Right lobe of liver (tissue), 6 donors: ENCODE measurements at regions not wholly inside any gene's neighbourhood (a gene's known extent, or its start where the extent isn't known, plus 50 kb on each side); places are given as distances from the start of the nearest gene placed in this dataset.

Source experiments
- ATAC-seq, 4 donors: fragments of 200-7000 bp; cut with Tn5 transposase; one replicate each; pipeline ENCODE4 v1.9.1; 2020; ENCODE audit warnings: mild to moderate bottlenecking in 4 of 4, moderate library complexity in 4 of 4
- DNase-seq, 3 donors: peaks; one replicate each; pipeline ENCODE4 v3.0.0-alpha.2; 2020
- H3K27ac ChIP-seq, 3 donors: fragments of 200-600 bp; one replicate each; pipeline ENCODE4 v1.8.0; 2022
- H3K27me3 ChIP-seq, 2 donors: fragments of 200-600 bp; one replicate each; pipeline ENCODE4 v1.8.0; 2022
- H3K36me3 ChIP-seq, 4 donors: fragments of 200-600 bp; sonication (generic) in 1 of 4; one replicate each; pipeline versions ENCODE4 v1.5.1 to v1.8.0; 2017 to 2022; ENCODE audit warnings: control low read depth in 1 of 4
- H3K4me1 ChIP-seq, 4 donors: fragments of 200-600 bp; sonication (generic) in 1 of 4; one replicate each; pipeline versions ENCODE4 v1.5.1 to v1.8.0; 2017 to 2022; ENCODE audit warnings: control low read depth in 1 of 4
- H3K4me3 ChIP-seq, 3 donors: fragments of 200-600 bp; one replicate each; pipeline ENCODE4 v1.8.0; 2022
- H3K9me3 ChIP-seq, 4 donors: fragments of 200-600 bp; sonication (generic) in 1 of 4; one replicate each; pipeline versions ENCODE4 v1.5.1 to v1.8.0; 2017 to 2022; ENCODE audit warnings: control low read depth in 1 of 4
- CTCF ChIP-seq, 4 donors: fragments of 200-600 bp in 3 of 4; fragments of 450-650 bp in 1 of 4; IDR thresholded peaks; one replicate each; pipeline versions ENCODE4 v1.5.1 to v1.8.0; 2016 to 2022; ENCODE audit warnings: antibody characterized with exemption in 4 of 4, mild to moderate bottlenecking in 2 of 4
- POLR2A ChIP-seq: fragments of 450-650 bp; IDR thresholded peaks from one replicate; pipeline ENCODE4 v1.6.1; 2017; ENCODE audit warnings: antibody characterized with exemption, mild to moderate bottlenecking
- WGBS: methylation state at CpG from one replicate; pipeline ENCODE4 v1.1.6; 2018; ENCODE audit warnings: low coverage, low lambda C conversion rate; ENCODE audit not compliant: insufficient coverage; ENCODE audit errors: missing lambda C conversion rate; 5-methylcytosine and 5-hydroxymethylcytosine counted together
- intact Hi-C, 2 donors: fragments of 100-400 bp; cut with DNase I; formaldehyde crosslinking; loops; one replicate each; pipeline versions ENCODE4 v1.11.2 to v1.14.1; 2022
- donor health status: DM: no; HTN: yes; CAD: no.
- donor health status: DM: no; HTN: no; CAD: no.
- donor health status: DM: no; HTN: no; CAD: no.
- donor health status: DM: no; HTN: yes; CAD: no.
- donor health status: DM: no; HTN: yes; CAD: no.

DNA sequence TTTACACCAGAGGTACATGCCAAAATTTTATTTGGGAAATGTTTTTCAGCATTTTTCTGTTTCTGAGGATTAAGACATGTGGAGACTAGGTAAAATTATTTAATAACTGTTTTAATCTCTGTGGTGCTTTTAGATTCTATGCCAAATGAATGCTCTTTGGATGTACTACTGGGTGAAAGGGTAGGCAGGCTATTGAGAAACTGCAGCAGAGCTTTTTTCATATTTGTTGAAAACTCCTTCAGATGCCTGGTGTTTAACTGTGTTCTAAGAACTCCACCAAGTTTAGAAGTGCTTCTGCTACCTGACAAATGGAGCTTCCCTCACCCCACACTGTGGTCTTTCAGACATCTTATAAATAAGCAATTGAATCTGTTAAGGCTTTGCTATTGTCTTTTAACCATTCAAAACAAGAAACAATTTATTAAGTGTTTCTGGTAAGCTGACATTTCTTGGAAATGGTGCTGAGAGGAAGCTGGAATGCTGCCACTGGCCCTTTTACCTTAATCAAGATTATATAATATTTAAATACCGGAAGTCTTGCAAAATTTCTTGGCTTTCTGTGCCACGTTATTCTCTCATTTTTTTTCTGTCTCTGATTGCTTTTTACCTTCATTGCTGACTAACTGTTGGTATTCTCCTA, 51.2 kb upstream of the CYSLTR1 start:
- Histone ChIP-seq H3K27ac (no peak overlapping the region), H3K9me3 (no peaks in the 10 kb centered on the region), H3K4me1 (no peaks in the 10 kb centered on the region), H3K27me3 (peaks cover 0 to 4% of the 10 kb centered on the region in 2 donors), H3K36me3 (no peaks in the 10 kb centered on the region), H3K4me3 (no peak overlapping the region)
- DNase-seq (no peak), ATAC-seq (no peak)
- TF ChIP-seq CTCF (IDR thresholded peaks at IDR 0.05) (no peak), POLR2A (no peak)
- WGBS, result 12% methylated on average over 2 of the region's 2 CpGs
- intact Hi-C loops, result no loop called here
